ENCODE measurements at regions not wholly inside any gene's neighbourhood (a gene's known extent, or its start where the extent isn't known, plus 50 kb on each side); places are given as distances from the start of the nearest gene placed in this dataset.

GRCh38 chr6:95687839-95688238 lies 110.5 kb downstream of the MANEA start:
- TF ChIP-seq CTCF (IDR thresholded peaks at IDR 0.05) (no peak), POLR2A (IDR thresholded peaks at IDR 0.05) (no peak)
